GM12864 (cell line): ENCODE measurements at regions not wholly inside any gene's neighbourhood (a gene's known extent, or its start where the extent isn't known, plus 50 kb on each side); places are given as distances from the start of the nearest gene placed in this dataset.
A peak's percentile ranks its signal among the peaks of the same experiment; 100 is the strongest.
"Not testable (repeated sequence)": the region's sequence is repeated elsewhere in the genome, so short reads cannot be mapped to it uniquely, and the experiment has no call there.

Experiments
- DNase-seq: peaks from one replicate; pipeline ENCODE4 v3.0.0-alpha.2; 2011; ENCODE audit warnings: low read depth
- H3K4me3 ChIP-seq: 2 replicates; pipeline ENCODE4 v1.5.1; 2011; ENCODE audit warnings: mild to moderate bottlenecking, low read depth, low read length, control low read depth
- TF ChIP-seq, protein P1 (sequence below): IDR thresholded peaks from 2 replicates; pipeline ENCODE4 v1.5.1; 2011; ENCODE audit warnings: low read depth, mild to moderate bottlenecking, moderate library complexity, low read length, control low read depth, inconsistent platforms; ENCODE audit errors: missing control alignments

DNA sequence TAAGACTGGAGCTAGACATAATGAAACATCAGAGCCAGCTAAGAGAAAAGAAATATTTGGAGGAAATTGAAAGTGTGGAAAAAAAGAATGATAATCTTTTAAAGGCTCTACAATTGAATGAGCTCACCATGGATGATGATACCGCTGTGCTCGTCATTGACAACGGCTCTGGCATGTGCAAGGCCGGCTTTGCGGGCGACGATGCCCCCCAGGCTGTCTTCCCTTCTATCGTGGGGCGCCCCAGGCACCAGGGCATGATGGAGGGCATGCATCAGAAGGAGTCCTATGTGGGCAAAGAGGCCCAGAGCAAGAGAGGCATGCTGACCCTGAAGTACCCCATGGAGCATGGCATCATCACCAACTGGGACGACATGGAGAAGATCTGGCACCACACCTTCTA lies 98.3 kb downstream of the CCDC74A start:
- DNase-seq = not testable (repeated sequence)

DNA sequence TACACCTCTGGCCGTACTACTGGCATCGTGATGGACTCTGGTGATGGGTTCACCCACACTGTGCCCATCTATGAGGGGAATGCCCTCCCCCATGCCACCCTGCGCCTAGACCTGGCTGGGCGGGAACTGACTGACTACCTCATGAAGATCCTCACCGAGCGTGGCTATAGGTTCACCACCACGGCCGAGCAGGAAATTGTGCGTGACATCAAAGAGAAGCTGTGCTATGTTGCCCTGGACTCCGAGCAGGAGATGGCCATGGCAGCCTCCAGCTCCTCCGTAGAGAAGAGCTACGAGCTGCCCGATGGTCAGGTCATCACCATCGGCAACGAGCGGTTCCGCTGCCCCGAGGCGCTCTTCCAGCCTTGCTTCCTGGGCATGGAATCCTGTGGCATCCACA lies 98.9 kb downstream of the CCDC74A start:
- not testable (repeated sequence) for H3K4me3 ChIP-seq, DNase-seq

More for the DNA sequence above, 98.3 kb downstream of the CCDC74A start:
- H3K4me3 ChIP-seq = not testable (repeated sequence)

DNA sequence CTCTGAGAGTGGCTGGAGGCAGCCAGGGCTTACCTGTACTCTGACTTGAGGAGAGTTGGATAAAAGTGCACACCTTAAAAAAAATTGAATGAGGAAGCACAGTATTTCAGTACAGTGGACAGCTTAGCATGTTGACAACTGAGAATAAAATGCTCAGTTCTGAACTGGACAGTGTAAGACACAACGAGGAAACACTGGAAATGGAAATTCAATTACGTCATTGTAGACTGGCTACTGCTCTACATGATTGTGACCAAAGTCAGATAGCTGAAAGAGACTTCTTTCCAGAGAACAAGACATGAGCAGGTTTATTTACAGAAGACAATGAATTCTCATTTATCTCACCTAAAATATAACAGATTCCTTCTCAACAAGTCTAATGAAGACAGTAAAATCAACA lies 100.1 kb downstream of the CCDC74A start:
- H3K4me3 ChIP-seq, DNase-seq: not testable (repeated sequence)

DNA sequence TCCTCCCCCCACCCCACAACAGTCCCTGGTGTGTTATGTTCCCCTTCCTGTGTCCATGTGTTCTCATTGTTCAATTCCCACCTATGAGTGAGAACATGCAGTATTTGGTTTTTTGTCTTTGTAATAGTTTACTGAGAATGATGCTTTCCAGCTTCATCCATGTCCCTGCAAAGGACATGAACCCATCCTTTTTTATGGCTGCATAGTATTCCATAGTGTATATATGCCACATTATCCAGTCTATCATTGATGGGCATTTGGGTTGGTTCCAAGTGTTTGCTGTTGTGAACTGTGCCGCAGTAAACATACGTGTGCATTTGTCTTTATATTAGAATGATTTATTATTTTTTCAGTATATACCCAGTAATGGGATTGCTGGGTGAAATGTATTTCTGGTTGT lies 104.0 kb downstream of the CCDC74A start:
- not testable (repeated sequence) for DNase-seq, H3K4me3 ChIP-seq

DNA sequence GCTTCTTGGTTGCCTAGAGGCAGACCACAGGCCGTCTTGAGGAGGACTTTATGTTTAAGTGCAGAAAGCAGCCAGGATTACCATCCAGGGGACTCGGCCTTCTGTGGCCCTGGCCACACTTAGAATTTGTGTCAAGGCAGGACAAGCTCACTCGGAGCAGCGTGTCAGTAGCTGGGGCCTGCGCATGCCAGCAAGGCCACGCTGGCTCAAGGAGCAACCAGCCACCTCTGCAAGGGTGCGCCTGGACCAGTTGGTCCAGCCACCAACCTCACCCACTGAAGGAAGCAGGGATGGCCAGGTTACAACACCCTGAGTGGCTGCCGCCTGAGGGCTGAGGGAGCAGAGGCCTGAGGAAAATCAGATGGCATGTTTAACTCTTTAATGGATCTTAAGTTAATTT lies 105.7 kb downstream of the CCDC74A start:
- H3K4me3 ChIP-seq, DNase-seq: not testable (repeated sequence)

DNA sequence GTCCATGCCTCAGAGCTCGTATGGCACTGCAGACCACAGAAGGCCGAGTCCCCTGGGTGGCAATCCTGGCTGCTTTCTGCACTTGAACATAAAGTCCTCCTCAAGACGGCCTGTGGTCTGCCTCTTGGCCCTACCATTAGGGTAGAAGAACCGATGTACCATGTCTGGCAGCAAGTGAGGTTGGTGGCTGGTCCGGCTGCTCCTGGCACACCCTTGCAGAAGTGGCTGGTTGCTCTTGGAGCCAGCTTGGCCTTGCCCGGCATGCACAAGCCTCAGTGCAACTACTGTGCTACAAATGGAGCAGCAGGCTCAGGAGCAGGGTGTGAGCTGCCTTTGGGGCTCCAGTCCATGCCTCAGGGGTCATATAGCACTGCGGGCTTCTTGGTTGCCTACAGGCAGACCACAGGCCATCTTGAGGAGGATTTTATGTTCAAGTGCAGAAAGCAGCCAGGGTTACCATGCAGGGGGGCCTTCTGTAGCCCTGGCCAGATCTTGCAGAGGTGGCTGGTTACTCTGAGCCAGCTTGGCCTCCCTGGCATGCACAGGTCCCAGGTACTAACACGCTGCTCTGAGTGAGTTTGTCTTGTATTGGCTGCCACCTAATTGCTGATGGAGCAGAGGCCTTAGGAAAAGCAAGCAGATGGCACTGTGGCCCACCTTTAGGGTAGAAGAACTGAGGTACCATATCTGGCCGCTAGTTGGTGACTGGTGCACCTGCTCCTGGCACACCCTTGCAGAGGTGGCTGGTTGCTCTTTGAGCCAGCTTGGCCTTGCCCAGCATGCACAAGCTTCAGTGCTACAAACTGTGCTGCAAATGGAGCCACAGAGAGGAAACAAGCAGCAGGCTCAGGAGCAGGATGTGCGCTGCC lies 106.4 kb downstream of the CCDC74A start:
- DNase-seq, H3K4me3 ChIP-seq: not testable (repeated sequence)
- TF ChIP-seq, protein P1, sequence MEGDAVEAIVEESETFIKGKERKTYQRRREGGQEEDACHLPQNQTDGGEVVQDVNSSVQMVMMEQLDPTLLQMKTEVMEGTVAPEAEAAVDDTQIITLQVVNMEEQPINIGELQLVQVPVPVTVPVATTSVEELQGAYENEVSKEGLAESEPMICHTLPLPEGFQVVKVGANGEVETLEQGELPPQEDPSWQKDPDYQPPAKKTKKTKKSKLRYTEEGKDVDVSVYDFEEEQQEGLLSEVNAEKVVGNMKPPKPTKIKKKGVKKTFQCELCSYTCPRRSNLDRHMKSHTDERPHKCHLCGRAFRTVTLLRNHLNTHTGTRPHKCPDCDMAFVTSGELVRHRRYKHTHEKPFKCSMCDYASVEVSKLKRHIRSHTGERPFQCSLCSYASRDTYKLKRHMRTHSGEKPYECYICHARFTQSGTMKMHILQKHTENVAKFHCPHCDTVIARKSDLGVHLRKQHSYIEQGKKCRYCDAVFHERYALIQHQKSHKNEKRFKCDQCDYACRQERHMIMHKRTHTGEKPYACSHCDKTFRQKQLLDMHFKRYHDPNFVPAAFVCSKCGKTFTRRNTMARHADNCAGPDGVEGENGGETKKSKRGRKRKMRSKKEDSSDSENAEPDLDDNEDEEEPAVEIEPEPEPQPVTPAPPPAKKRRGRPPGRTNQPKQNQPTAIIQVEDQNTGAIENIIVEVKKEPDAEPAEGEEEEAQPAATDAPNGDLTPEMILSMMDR = peak; percentile 38

DNA sequence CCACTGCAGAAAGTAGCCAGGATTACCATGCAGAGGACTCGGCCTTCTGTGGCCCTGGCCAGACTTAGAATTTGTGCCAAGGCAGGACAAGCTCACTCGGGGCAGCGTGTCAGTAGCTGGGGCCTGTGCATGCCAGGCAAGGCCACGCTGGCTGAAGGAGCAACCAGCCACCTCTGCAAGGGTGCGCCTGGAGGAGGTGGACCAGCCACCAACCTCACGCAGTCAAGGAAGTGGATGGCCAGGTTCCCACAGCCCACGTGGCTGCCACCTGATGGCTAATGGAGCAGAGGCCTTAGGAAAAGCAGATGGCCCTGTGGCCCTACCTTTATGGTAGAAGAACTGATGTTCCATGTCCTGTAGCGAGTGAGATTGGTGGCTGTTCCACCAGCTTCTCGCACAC lies 107.9 kb downstream of the CCDC74A start:
- no peak overlapping the region for H3K4me3 ChIP-seq
- TF ChIP-seq, protein P1 = no peak
- DNase-seq = no peak

DNA sequence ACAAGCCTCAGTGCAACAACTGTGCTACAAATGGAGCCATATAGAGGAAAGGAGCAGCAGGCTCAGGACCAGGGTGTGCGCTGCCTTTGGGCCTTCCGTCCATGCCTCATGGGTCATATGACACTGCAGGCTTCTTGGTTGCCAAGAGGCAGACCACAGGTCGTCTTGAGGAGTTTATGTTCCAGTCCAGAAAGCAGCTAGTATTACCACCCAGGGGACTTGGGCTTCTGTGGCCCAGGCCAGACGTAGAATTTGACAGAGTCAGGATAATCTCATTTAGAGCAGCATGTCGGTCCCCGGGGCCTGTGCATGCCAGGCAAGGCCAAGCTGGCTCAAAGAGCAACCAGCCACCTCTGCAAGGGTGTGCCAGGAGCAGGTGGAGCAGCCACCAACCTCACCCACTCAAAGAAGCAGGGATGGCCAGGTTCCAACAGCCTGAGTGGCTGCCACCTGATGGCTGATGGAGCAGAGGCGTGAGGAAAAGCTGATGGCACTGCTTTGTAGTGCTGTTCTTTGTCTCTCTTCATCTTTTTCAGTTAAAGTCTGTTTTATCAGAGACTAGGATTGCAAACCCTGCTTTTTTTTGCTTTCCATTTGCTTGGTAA lies 109.1 kb downstream of the CCDC74A start:
- not testable (repeated sequence) for DNase-seq, H3K4me3 ChIP-seq

DNA sequence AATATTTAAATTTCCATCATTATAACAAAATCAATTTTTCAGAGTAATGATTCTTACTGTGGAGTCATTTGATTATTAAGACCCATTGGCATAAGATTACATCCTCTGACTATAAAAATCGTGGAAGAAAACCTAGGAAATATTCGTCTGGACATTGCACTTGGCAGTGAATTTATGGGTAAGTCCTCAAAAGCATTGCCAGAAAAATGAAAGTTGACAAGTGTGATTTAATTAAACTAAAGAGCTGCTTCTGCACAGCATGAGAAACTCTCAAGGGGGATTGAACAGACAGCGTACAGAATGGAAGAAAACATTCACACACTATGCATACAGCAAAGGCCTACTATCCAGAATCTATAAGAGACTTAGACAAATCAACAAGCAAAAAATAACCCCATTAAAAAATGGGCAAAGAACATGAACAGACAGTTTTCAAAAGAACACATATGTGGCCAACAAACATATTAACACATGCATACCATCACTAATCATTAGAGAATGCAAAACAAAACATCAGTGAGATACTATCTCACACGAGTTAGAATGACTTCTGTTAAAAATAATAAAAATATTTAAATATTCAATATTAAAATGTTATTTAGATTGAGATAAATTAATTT lies 111.4 kb downstream of the CCDC74A start:
- H3K4me3 ChIP-seq = not testable (repeated sequence)

DNA sequence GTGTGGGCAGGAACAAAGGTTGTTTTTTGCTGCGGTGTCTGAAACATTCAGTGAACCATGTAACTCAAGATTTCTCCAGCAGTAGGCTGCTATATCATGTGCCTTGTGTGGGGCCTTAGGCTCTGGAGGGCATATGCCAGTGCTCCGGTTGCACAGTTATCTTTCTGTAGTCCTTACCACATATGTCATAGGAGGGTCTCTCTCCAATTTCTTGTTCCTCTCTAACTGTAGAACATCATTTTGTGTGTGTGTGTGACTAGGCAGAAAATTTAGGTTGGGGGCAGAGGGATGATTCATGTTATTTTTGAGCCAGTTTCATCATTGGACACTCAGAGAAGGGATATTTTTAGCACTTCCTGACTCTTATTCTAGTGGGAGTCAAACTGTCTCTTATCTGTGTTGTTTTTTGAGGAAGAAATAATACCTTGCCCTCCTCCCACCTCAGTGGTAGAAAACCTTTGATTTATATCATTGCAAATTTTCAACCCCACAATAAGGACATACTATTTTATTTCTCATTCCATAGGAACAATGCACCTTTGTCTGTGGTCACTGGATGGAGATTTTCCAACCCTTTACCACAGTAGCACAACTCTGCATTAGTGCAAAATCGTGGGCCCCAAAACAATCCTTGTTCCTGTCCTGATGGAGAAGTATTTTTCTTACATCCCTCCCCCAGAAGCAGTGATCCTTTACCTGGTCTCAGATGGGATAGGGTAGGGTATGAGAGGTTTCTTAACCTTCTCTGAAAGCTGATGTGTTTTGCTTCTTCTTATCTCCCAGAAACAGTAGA lies 113.9 kb downstream of the CCDC74A start:
- no peak for DNase-seq
- TF ChIP-seq, protein P1 = no peak
- H3K4me3 ChIP-seq = no peak overlapping the region

More for the DNA sequence above, 111.4 kb downstream of the CCDC74A start:
- DNase-seq = not testable (repeated sequence)

DNA sequence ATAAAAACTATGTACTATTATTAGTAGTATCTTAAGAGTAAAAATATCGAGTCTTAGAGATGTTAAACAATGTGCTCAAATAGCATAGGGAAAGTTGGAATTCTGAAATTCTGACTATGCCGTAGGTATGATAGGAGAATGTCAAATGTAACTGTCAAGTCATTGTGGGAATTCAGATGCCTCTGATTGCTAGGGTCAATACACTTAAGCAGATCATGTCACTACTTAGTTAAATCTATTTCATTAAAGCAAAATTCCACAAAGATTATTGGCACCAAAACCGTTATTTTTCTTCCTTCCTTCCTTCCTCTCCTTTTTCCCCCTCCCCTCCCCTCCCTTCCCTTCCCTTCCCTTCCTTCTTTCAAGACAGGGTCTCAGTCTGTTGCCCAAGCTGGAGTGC lies 115.5 kb downstream of the CCDC74A start:
- not testable (repeated sequence) for H3K4me3 ChIP-seq, DNase-seq
